SU-DHL-6 (cell line): ENCODE measurements at regions not wholly inside any gene's neighbourhood (a gene's known extent, or its start where the extent isn't known, plus 50 kb on each side); places are given as distances from the start of the nearest gene placed in this dataset.

Experiments used
- H2AFZ ChIP-seq: fragments of 200-600 bp; sonication (generic); 2 replicates; pipeline ENCODE4 v1.6.1; 2014; ENCODE audit warnings: low read depth, mild to moderate bottlenecking, moderate library complexity, mixed read lengths, antibody characterized with exemption, low read length; ENCODE audit not compliant: severe bottlenecking
- H3F3A ChIP-seq: fragments of 200-600 bp; shearing (Covaris generic); 2 replicates; pipeline ENCODE4 v1.6.0; 2016; ENCODE audit warnings: antibody characterized with exemption, mild to moderate bottlenecking; ENCODE audit not compliant: insufficient read depth
- H3K27ac ChIP-seq: fragments of 200-600 bp; sonication (generic); 2 replicates; pipeline ENCODE4 v1.5.1; 2016; ENCODE audit warnings: low read depth, mild to moderate bottlenecking, low read length, moderate library complexity, mixed read lengths
- H3K27me3 ChIP-seq: fragments of 200-600 bp; sonication (generic), shearing (Covaris generic); 2 replicates; pipeline ENCODE4 v1.6.0; 2014; ENCODE audit warnings: mild to moderate bottlenecking, low read length
- H3K36me3 ChIP-seq: fragments of 200-600 bp; sonication (generic); 2 replicates; pipeline ENCODE4 v1.6.1; 2014; ENCODE audit warnings: mild to moderate bottlenecking, low read length, mixed read lengths
- H3K4me2 ChIP-seq: fragments of 300-600, 200-600 bp; shearing (Covaris generic), sonication (generic); 2 replicates; pipeline ENCODE4 v1.6.0; 2014; ENCODE audit warnings: low read length, low read depth, mild to moderate bottlenecking; ENCODE audit not compliant: poor library complexity, severe bottlenecking
- H3K4me3 ChIP-seq: fragments of 200-600 bp; sonication (generic); 2 replicates; pipeline ENCODE4 v1.5.1; 2014; ENCODE audit warnings: antibody characterized with exemption, low read length, mild to moderate bottlenecking, mixed read lengths; ENCODE audit not compliant: insufficient read depth, poor library complexity, severe bottlenecking
- H3K79me2 ChIP-seq: fragments of 200-600 bp; sonication (generic); 2 replicates; pipeline ENCODE4 v1.6.1; 2014; ENCODE audit warnings: mild to moderate bottlenecking, low read length, moderate library complexity; ENCODE audit not compliant: insufficient read depth
- H3K9ac ChIP-seq: fragments of 200-600 bp; sonication (generic); 2 replicates; pipeline ENCODE4 v1.7.0; 2014; ENCODE audit warnings: mild to moderate bottlenecking, low read length
- H3K9me2 ChIP-seq: fragments of 200-600 bp; sonication (generic); replicated peaks from 2 replicates; pipeline ENCODE4 v1.6.1; 2014; ENCODE audit warnings: low read length; ENCODE audit not compliant: insufficient read depth
- H3K9me3 ChIP-seq: fragments of 200-600 bp; sonication (generic); 2 replicates; pipeline ENCODE4 v1.6.1; 2014; ENCODE audit warnings: low read length, mixed read lengths; ENCODE audit not compliant: insufficient read depth
- H4K20me1 ChIP-seq: fragments of 200-600 bp; sonication (generic); 2 replicates; pipeline ENCODE4 v1.6.1; 2014; ENCODE audit warnings: low read depth, mild to moderate bottlenecking, antibody characterized with exemption, low read length, moderate library complexity, mixed read lengths
- EZH2phosphoT487 ChIP-seq: fragments of 200-600 bp; sonication (generic), shearing (Covaris generic); conservative IDR thresholded peaks from 2 replicates; pipeline ENCODE4 v1.6.1; 2018; ENCODE audit warnings: mild to moderate bottlenecking, antibody characterized with exemption, low read length, moderate library complexity, mixed read lengths
- TF ChIP-seq, protein P1 (sequence below): fragments of 200-600 bp; sonication (generic); IDR thresholded peaks from one replicate; pipeline ENCODE4 v1.5.1; 2017; ENCODE audit warnings: antibody characterized with exemption, mild to moderate bottlenecking, low read length, moderate library complexity; ENCODE audit not compliant: insufficient read depth, poor library complexity, severe bottlenecking

DNA sequence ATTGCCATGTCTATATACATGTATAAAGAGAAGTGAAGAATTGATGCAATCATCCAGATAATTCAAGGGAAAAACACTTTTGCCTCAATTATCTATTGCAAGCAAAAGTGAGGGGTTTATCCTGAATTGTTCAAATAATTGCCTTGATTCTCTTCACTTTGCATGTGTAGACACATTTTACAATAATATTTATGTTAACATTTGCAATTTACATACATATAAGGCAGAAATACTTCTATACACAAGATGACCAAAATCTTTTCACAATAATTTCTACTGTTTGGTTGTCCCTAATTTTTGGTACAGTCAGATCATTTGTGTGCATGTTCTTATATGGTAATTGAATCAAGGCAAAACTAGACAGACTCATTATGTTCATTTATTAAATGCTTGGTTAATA lies 285.3 kb upstream of the TMEM161B start:
- Histone ChIP-seq H3K27ac (no peak overlapping the region), H4K20me1 (no peaks in the 10 kb centered on the region), H3K9ac (no peak overlapping the region), H3K9me2 (no peaks in the 10 kb centered on the region), H2AFZ (no peak overlapping the region), H3K4me3 (no peak overlapping the region), H3K36me3 (no peaks in the 10 kb centered on the region), H3K79me2 (no peaks in the 10 kb centered on the region), H3K4me2 (no peak overlapping the region), H3K27me3 (no peaks in the 10 kb centered on the region), H3K9me3 (no peaks in the 10 kb centered on the region), H3F3A (no peaks in the 10 kb centered on the region)
- TF ChIP-seq EZH2phosphoT487, result no peak
- TF ChIP-seq, protein P1, sequence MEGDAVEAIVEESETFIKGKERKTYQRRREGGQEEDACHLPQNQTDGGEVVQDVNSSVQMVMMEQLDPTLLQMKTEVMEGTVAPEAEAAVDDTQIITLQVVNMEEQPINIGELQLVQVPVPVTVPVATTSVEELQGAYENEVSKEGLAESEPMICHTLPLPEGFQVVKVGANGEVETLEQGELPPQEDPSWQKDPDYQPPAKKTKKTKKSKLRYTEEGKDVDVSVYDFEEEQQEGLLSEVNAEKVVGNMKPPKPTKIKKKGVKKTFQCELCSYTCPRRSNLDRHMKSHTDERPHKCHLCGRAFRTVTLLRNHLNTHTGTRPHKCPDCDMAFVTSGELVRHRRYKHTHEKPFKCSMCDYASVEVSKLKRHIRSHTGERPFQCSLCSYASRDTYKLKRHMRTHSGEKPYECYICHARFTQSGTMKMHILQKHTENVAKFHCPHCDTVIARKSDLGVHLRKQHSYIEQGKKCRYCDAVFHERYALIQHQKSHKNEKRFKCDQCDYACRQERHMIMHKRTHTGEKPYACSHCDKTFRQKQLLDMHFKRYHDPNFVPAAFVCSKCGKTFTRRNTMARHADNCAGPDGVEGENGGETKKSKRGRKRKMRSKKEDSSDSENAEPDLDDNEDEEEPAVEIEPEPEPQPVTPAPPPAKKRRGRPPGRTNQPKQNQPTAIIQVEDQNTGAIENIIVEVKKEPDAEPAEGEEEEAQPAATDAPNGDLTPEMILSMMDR, result no peak

DNA sequence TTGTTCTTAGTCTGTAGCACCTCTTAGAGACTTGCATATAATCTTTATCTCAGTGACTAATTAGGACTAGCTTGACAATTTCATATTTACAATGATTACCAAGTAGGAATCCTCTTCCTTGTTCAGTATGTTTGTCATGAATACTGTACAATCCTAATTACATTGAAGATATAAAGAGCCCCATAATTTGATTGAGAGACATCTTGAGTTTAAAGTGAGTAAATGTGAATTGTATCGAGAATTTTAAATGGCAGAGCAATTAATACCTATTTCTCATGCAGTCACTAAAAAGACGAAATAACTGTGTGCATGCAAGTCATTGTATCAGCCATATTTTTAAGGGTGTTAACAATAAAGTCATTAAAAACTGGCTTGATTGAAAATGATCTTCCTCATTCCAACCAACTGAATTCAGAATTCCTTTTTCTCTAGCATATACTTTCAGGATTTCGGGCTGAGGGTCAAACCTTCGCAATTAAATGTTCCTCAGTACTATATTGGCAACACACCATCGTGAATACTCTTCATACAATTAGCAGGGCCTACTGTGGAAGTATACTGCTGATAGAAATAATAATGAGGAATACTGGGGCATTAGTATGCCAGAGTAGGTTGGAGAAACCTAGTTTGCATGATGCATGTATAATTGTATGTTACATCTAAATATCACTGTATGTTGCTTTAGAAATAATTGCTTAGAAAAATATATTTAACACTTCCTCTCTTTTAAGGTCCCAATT lies 284.7 kb upstream of the TMEM161B start:
- TF ChIP-seq EZH2phosphoT487, result no peak
- Histone ChIP-seq H3K9me3 (no peaks in the 10 kb centered on the region), H3K9me2 (no peaks in the 10 kb centered on the region), H3F3A (no peaks in the 10 kb centered on the region), H3K4me3 (no peak overlapping the region), H3K4me2 (no peak overlapping the region), H3K27me3 (no peaks in the 10 kb centered on the region), H3K79me2 (no peaks in the 10 kb centered on the region), H4K20me1 (no peaks in the 10 kb centered on the region), H3K36me3 (no peaks in the 10 kb centered on the region), H3K27ac (no peak overlapping the region), H3K9ac (no peak overlapping the region), H2AFZ (no peak overlapping the region)

DNA sequence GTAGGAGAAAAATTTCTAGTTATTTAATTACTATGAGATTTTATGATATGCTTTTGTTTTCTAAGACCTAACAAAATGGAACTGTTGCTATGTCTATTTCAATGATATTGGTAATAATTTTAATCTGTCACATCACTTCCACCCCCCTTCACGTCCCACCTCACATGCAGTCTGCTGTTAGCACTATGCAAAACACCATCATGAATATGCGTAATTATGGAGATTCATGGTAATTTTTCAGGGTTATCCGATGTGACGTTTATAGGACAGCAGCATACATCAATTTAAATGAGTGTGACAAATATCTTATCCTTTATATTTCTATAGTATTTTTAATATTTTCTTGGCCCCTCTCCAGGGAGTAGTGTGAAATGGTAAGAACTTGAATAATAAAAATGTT lies 283.8 kb upstream of the TMEM161B start:
- no peaks in the 10 kb centered on the region for H3K36me3 ChIP-seq
- no peak overlapping the region for H3K9ac ChIP-seq
- no peaks in the 10 kb centered on the region for H3K9me2 ChIP-seq
- TF ChIP-seq, protein P1, result no peak
- TF ChIP-seq EZH2phosphoT487, result no peak
- H4K20me1 ChIP-seq, result no peaks in the 10 kb centered on the region
- no peaks in the 10 kb centered on the region for H3K27me3 ChIP-seq
- H3K4me3 ChIP-seq, result no peak overlapping the region
- H3K9me3 ChIP-seq, result no peaks in the 10 kb centered on the region
- H3F3A ChIP-seq, result no peaks in the 10 kb centered on the region
- H2AFZ ChIP-seq, result no peak overlapping the region
- no peak overlapping the region for H3K4me2 ChIP-seq
- no peaks in the 10 kb centered on the region for H3K79me2 ChIP-seq
- H3K27ac ChIP-seq, result no peak overlapping the region

DNA sequence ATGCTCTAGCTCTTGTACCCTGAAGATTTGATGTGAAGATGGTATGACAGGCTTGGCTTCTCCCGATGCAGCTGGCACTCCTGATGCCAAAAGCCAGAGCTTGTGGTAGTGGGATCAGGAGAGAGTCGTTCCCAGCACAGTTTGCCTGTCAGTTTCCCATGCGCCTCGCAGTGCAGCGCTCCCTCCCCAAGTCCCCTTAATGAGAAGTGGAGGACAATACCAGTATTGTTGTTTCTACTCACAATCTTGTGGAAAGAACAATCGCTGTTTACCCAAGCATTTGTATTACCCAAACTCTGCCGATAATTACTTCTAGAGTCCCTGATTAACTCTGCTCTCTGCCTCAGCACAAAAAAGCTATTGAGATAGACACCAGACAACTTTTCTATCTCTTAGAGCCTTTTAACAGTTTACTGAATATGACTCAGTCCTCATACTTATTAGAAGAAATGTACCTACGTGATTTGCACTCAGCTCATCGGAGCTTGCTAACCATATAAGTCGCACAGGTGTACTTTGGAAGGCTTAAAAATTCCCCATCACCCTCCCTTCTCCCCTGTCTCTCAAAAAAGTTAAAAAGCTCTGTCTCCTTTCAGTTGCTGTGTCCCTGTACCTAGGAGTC lies 283.2 kb upstream of the TMEM161B start:
- H3K4me3 ChIP-seq, result no peak overlapping the region
- no peaks in the 10 kb centered on the region for H3F3A ChIP-seq
- no peak overlapping the region for H3K27ac ChIP-seq
- no peak for TF ChIP-seq EZH2phosphoT487
- TF ChIP-seq, protein P1, result no peak
- H3K9me2 ChIP-seq, result no peaks in the 10 kb centered on the region
- H3K36me3 ChIP-seq, result no peaks in the 10 kb centered on the region
- H3K9me3 ChIP-seq, result no peaks in the 10 kb centered on the region
- no peak overlapping the region for H3K4me2 ChIP-seq
- H3K9ac ChIP-seq, result no peak overlapping the region
- no peaks in the 10 kb centered on the region for H3K79me2 ChIP-seq
- no peak overlapping the region for H2AFZ ChIP-seq
- H4K20me1 ChIP-seq, result no peaks in the 10 kb centered on the region
- H3K27me3 ChIP-seq, result no peaks in the 10 kb centered on the region
